Retinal pigment epithelial cell (primary cell): ENCODE measurements at regions not wholly inside any gene's neighbourhood (a gene's known extent, or its start where the extent isn't known, plus 50 kb on each side); places are given as distances from the start of the nearest gene placed in this dataset.

ENCODE experiments used
- DNase-seq: peaks from one replicate; pipeline ENCODE4 v3.0.0-alpha.2; 2010; ENCODE audit warnings: low read depth
- H3K4me3 ChIP-seq: 2 replicates; pipeline ENCODE4 v1.5.1; 2011; ENCODE audit warnings: mild to moderate bottlenecking, low read length, control low read depth, moderate library complexity
- TF ChIP-seq, protein P1 (sequence below): conservative IDR thresholded peaks from 2 replicates; pipeline ENCODE4 v1.5.1; 2011; ENCODE audit warnings: low read depth, low read length, control low read depth, inconsistent platforms

DNA sequence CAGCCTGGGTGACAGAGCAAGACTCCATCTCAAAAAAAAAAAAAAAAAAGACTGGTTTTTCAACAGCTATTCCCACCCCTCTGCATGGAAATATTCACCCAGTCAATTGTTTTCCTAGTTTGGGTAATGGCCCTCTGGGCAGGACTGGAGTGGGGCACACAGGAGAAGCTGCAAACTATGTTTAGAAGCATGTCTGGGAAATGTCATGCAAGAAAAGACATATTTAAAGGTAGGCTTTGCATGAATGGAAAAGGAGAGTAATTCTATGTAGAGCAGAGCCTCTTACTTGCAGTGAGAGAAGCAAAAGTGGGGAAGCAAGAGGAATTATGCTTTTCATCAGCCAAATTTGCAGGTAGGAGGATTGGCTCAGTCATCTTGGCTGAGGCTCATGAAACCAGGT is 276.5 kb upstream of the PLEKHG7 start:
- H3K4me3 ChIP-seq: no peak overlapping the region
- no peak for DNase-seq
- TF ChIP-seq, protein P1, sequence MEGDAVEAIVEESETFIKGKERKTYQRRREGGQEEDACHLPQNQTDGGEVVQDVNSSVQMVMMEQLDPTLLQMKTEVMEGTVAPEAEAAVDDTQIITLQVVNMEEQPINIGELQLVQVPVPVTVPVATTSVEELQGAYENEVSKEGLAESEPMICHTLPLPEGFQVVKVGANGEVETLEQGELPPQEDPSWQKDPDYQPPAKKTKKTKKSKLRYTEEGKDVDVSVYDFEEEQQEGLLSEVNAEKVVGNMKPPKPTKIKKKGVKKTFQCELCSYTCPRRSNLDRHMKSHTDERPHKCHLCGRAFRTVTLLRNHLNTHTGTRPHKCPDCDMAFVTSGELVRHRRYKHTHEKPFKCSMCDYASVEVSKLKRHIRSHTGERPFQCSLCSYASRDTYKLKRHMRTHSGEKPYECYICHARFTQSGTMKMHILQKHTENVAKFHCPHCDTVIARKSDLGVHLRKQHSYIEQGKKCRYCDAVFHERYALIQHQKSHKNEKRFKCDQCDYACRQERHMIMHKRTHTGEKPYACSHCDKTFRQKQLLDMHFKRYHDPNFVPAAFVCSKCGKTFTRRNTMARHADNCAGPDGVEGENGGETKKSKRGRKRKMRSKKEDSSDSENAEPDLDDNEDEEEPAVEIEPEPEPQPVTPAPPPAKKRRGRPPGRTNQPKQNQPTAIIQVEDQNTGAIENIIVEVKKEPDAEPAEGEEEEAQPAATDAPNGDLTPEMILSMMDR: no peak

DNA sequence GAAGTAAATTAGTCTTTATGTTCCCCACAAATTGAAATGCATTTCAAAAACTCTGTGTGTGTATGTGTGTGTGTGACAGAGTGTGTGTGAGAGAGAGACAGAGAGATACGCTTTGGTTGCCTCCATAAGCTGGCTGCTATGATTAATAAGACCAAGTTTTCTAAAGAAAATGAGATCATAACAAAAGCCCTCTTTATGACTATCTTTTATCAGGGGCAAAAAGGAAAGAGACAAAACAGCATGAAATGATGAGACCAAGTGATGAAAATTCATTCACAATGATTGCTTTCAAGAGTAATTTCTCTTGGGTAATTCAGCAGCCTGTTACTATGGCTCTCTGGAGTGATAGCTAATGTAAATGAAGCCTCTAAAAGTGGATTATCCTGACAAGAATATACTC is 277.6 kb upstream of the PLEKHG7 start:
- TF ChIP-seq, protein P1: no peak
- no peak overlapping the region for H3K4me3 ChIP-seq
- no peak for DNase-seq

DNA sequence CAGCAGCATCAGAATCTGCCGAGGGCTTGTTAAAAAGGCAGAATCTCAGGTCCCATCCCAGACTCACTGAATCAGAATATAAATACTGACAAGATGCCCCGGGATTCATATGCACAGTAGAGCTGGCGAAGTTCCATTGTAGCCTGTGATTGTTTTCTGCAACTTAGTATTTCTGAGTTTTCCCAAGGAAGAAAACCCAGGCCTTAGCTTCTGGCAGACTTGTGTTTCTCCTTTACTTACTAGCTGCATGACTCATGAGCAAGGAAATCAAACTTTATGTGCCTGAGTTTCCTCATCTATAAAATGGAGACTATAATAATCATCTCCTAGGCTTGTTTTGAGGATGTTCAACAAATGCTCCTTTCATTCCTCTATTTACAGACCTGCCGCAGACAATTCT is 278.5 kb upstream of the PLEKHG7 start:
- no peak overlapping the region for H3K4me3 ChIP-seq
- no peak for DNase-seq
- TF ChIP-seq, protein P1: no peak

DNA sequence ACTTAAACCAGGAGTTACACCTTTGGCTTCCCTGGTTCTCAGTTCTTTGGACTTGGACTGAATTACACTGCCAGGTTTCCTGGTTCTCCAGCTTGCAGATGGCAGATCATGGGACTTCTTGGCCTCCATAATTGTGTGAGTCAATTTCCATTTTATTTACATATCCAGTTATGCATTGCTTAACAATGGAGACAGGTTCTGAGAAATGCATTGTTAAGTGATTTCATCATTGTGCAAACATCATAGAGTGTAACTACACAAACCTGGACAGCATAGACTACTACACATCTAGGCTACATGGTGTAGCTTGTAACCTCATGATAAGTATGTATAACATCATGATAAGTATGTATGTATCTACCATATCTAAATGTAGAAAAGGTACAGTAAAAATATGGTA is 276.1 kb upstream of the BTG1 start:
- H3K4me3 ChIP-seq: no peak overlapping the region
- DNase-seq: no peak
- TF ChIP-seq, protein P1: no peak

DNA sequence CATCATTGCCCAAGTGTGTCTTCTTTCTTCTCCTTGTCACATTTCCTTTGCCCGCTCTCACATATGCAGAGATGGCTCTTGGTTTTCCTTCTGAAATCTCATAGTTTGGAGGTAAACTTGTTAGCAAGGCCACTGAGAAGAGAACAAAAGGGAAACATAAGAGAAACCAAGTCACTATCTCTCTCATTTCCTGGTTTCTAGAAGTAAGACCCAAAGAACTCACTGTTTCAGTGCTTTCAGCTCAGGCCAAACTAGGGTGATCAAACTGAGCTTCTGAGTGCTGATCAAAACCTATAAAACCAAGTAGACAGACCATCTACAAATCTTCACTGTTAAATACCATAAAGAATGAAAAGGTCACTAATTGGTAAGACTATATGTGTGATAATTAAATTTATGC is 275.4 kb upstream of the BTG1 start:
- TF ChIP-seq, protein P1: no peak
- no peak for DNase-seq
- H3K4me3 ChIP-seq: no peak overlapping the region

DNA sequence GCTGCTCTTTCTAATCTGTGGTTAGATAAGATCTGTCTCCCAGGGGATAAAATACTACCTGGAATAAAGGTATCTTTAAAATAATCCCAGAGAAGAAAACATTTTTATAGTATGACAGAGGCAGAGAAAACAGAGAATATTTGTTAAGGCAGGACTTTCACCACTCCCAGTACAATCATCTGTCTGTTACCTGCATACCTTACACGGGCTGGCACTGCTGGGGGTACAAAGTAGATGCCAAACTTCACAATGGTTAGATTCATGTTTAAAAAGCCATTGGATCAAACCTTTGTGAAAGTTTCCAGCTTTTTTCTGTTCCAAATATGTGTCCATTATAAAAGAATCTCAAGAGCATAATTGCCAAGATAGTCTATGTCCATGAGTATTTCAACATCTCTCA is 273.6 kb upstream of the BTG1 start:
- TF ChIP-seq, protein P1: no peak
- no peak for DNase-seq
- H3K4me3 ChIP-seq: no peak overlapping the region

DNA sequence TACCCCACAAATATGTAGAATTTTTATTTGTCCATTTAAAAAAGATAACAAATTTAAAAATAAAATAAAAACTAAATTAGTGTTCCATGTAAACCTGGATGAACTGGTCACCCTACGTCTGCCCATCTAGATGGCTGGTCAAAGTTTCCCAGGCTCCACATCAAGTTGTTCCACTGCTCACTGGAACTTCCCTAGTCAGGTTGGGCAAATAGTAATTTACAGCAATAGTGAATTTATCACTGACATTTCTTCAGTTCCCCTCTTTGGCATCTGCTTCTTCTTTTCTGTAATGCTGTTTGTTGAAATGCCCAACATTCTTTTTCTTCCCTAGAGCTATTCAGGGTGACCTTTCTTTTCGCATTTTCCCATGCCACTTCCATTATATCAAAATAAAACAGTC is 272.7 kb upstream of the BTG1 start:
- DNase-seq: no peak
- TF ChIP-seq, protein P1: no peak
- no peak overlapping the region for H3K4me3 ChIP-seq
